ENCODE measurements at regions not wholly inside any gene's neighbourhood (a gene's known extent, or its start where the extent isn't known, plus 50 kb on each side); places are given as distances from the start of the nearest gene placed in this dataset.
"Not testable (repeated sequence)": the region's sequence is repeated elsewhere in the genome, so short reads cannot be mapped to it uniquely, and the experiment has no call there.

- no peaks in the 10 kb centered on the region for H3K79me2 ChIP-seq (ENCODE audit: insufficient read depth, low read depth, low read length)
- H4K20me1 ChIP-seq (ENCODE audit: insufficient read depth, low read length): no peaks in the 10 kb centered on the region
- no peak overlapping the region for H3K27ac ChIP-seq (ENCODE audit: low read depth, low read length, poor library complexity, severe bottlenecking)
- intact Hi-C loops (cut with micrococcal nuclease; ENCODE audit: unreplicated experiment): no loop called here
- ChIA-PET CTCF (ENCODE audit: unreplicated experiment) (no interaction called here), POLR2A (no interaction called here)
- H3K4me1 ChIP-seq (ENCODE audit: insufficient read depth, low read length, poor library complexity, severe bottlenecking): no peaks in the 10 kb centered on the region
- H3K36me3 ChIP-seq (ENCODE audit: insufficient read depth, low read length): no peaks in the 10 kb centered on the region
- no peaks in the 10 kb centered on the region for H3K9me2 ChIP-seq (ENCODE audit: insufficient read depth, low read length)
- H3K4me2 ChIP-seq (ENCODE audit: low read length): no peak overlapping the region
- no peak for DNase-seq (ENCODE audit: low spot score)
- TF ChIP-seq EZH2phosphoT487 (IDR thresholded peaks at IDR 0.05; ENCODE audit: borderline replicate concordance, low read depth, low read length) (no peak), CTCF (conservative IDR thresholded peaks at IDR 0.05; ENCODE audit: low read length) (no peak)
- H3K4me3 ChIP-seq (ENCODE audit: low read depth, low read length, poor library complexity, severe bottlenecking): no peak overlapping the region
- H2AFZ ChIP-seq (ENCODE audit: low read length): no peak overlapping the region
- no peaks in the 10 kb centered on the region for H3K9me3 ChIP-seq (ENCODE audit: low read length)
- BruUV-seq (replicated peaks): no TSS peak
Measured at GRCh38 chr2:188032786-188033185, 258.9 kb upstream of the GULP1 start.

- H3K27ac ChIP-seq (ENCODE audit: low read depth, low read length, poor library complexity, severe bottlenecking); H3K4me3 ChIP-seq (ENCODE audit: low read depth, low read length, poor library complexity, severe bottlenecking); H3K79me2 ChIP-seq (ENCODE audit: insufficient read depth, low read depth, low read length); POLR2A ChIA-PET; H3K9me3 ChIP-seq (ENCODE audit: low read length); H3K9me2 ChIP-seq (ENCODE audit: insufficient read depth, low read length); intact Hi-C loops (cut with micrococcal nuclease; ENCODE audit: unreplicated experiment); H4K20me1 ChIP-seq (ENCODE audit: insufficient read depth, low read length); H3K4me1 ChIP-seq (ENCODE audit: insufficient read depth, low read length, poor library complexity, severe bottlenecking); H3K4me2 ChIP-seq (ENCODE audit: low read length); CTCF ChIA-PET (ENCODE audit: unreplicated experiment); H2AFZ ChIP-seq (ENCODE audit: low read length); BruUV-seq (replicated peaks); H3K36me3 ChIP-seq (ENCODE audit: insufficient read depth, low read length); DNase-seq (ENCODE audit: low spot score): not testable (repeated sequence)
Measured at GRCh38 chr2:188033240-188033639, 258.4 kb upstream of the GULP1 start.

GRCh38 chr2:188034102-188034501 is 257.6 kb upstream of the GULP1 start:
- H3K4me3 ChIP-seq (ENCODE audit: low read depth, low read length, poor library complexity, severe bottlenecking); intact Hi-C loops (cut with micrococcal nuclease; ENCODE audit: unreplicated experiment); BruUV-seq (replicated peaks); H3K4me1 ChIP-seq (ENCODE audit: insufficient read depth, low read length, poor library complexity, severe bottlenecking); H3K9me3 ChIP-seq (ENCODE audit: low read length); H3K4me2 ChIP-seq (ENCODE audit: low read length); H3K79me2 ChIP-seq (ENCODE audit: insufficient read depth, low read depth, low read length); H2AFZ ChIP-seq (ENCODE audit: low read length); H3K36me3 ChIP-seq (ENCODE audit: insufficient read depth, low read length); CTCF ChIA-PET (ENCODE audit: unreplicated experiment); H4K20me1 ChIP-seq (ENCODE audit: insufficient read depth, low read length); DNase-seq (ENCODE audit: low spot score); H3K9me2 ChIP-seq (ENCODE audit: insufficient read depth, low read length); H3K27ac ChIP-seq (ENCODE audit: low read depth, low read length, poor library complexity, severe bottlenecking); POLR2A ChIA-PET: not testable (repeated sequence)

GRCh38 chr2:188035377-188035776 is 256.3 kb upstream of the GULP1 start:
- POLR2A ChIA-PET; H3K4me1 ChIP-seq (ENCODE audit: insufficient read depth, low read length, poor library complexity, severe bottlenecking); H3K36me3 ChIP-seq (ENCODE audit: insufficient read depth, low read length); H3K79me2 ChIP-seq (ENCODE audit: insufficient read depth, low read depth, low read length); H3K9me3 ChIP-seq (ENCODE audit: low read length); DNase-seq (ENCODE audit: low spot score); BruUV-seq (replicated peaks); H3K9me2 ChIP-seq (ENCODE audit: insufficient read depth, low read length); CTCF ChIA-PET (ENCODE audit: unreplicated experiment); H3K4me2 ChIP-seq (ENCODE audit: low read length); H3K4me3 ChIP-seq (ENCODE audit: low read depth, low read length, poor library complexity, severe bottlenecking); H3K27ac ChIP-seq (ENCODE audit: low read depth, low read length, poor library complexity, severe bottlenecking); H2AFZ ChIP-seq (ENCODE audit: low read length); intact Hi-C loops (cut with micrococcal nuclease; ENCODE audit: unreplicated experiment); H4K20me1 ChIP-seq (ENCODE audit: insufficient read depth, low read length): not testable (repeated sequence)

- H3K4me1 ChIP-seq (ENCODE audit: insufficient read depth, low read length, poor library complexity, severe bottlenecking); POLR2A ChIA-PET; CTCF ChIA-PET (ENCODE audit: unreplicated experiment); H3K27ac ChIP-seq (ENCODE audit: low read depth, low read length, poor library complexity, severe bottlenecking); H2AFZ ChIP-seq (ENCODE audit: low read length); H3K79me2 ChIP-seq (ENCODE audit: insufficient read depth, low read depth, low read length); H3K36me3 ChIP-seq (ENCODE audit: insufficient read depth, low read length); H4K20me1 ChIP-seq (ENCODE audit: insufficient read depth, low read length); H3K4me3 ChIP-seq (ENCODE audit: low read depth, low read length, poor library complexity, severe bottlenecking); intact Hi-C loops (cut with micrococcal nuclease; ENCODE audit: unreplicated experiment); H3K4me2 ChIP-seq (ENCODE audit: low read length); DNase-seq (ENCODE audit: low spot score); BruUV-seq (replicated peaks); H3K9me2 ChIP-seq (ENCODE audit: insufficient read depth, low read length); H3K9me3 ChIP-seq (ENCODE audit: low read length): not testable (repeated sequence)
Measured at GRCh38 chr2:188036786-188037185, 254.9 kb upstream of the GULP1 start.

Data from OCI-LY7 (cell line).